Spleen (tissue), 11 donors: ENCODE measurements at regions not wholly inside any gene's neighbourhood (a gene's known extent, or its start where the extent isn't known, plus 50 kb on each side); places are given as distances from the start of the nearest gene placed in this dataset.

Experiments
- DNase-seq: peaks from one replicate; pipeline ENCODE4 v3.0.0-alpha.2; 2020
- H3K27ac ChIP-seq, 8 donors: fragments of 200-600 bp; sonication (generic) in 7 of 8; 1 replicate in 4 of 8; 2 replicates in 4 of 8; pipeline versions ENCODE4 v1.5.0 to v1.8.0; 2016 to 2021; ENCODE audit warnings: inconsistent platforms in 4 of 8, mild to moderate bottlenecking in 4 of 8, moderate library complexity in 1 of 8
- H3K27me3 ChIP-seq, 7 donors: fragments of 200-600 bp; sonication (generic) in 6 of 7; replicated peaks in 1 of 7; 1 replicate in 4 of 7; 2 replicates in 3 of 7; pipeline versions ENCODE4 v1.5.0 to v1.8.0; 2016 to 2021; ENCODE audit warnings: inconsistent platforms in 3 of 7, mild to moderate bottlenecking in 1 of 7
- H3K36me3 ChIP-seq, 6 donors: fragments of 200-600 bp; sonication (generic) in 5 of 6; 1 replicate in 4 of 6; 2 replicates in 2 of 6; pipeline versions ENCODE4 v1.5.0 to v1.8.0; 2016 to 2021; ENCODE audit warnings: inconsistent platforms in 2 of 6
- H3K4me1 ChIP-seq, 6 donors: fragments of 200-600 bp; sonication (generic) in 5 of 6; 1 replicate in 3 of 6; 2 replicates in 3 of 6; pipeline versions ENCODE4 v1.5.0 to v1.8.0; 2016 to 2021; ENCODE audit warnings: inconsistent platforms in 3 of 6
- H3K4me3 ChIP-seq, 8 donors: fragments of 200-600 bp; sonication (generic) in 7 of 8; 1 replicate in 4 of 8; 2 replicates in 4 of 8; pipeline versions ENCODE4 v1.5.0 to v1.8.0; 2016 to 2021; ENCODE audit warnings: inconsistent platforms in 4 of 8, mild to moderate bottlenecking in 4 of 8, moderate library complexity in 2 of 8
- H3K9me3 ChIP-seq, 8 donors: fragments of 200-600 bp; sonication (generic) in 7 of 8; 1 replicate in 4 of 8; 2 replicates in 4 of 8; pipeline versions ENCODE4 v1.5.0 to v1.8.0; 2016 to 2021; ENCODE audit warnings: inconsistent platforms in 4 of 8
- POLR2A ChIP-seq, 3 donors: fragments of 450-650 bp; IDR thresholded peaks; one replicate each; pipeline ENCODE4 v1.5.1; 2017; ENCODE audit warnings: antibody characterized with exemption in 3 of 3, mild to moderate bottlenecking in 1 of 3
- POLR2AphosphoS5 ChIP-seq, 3 donors: sonication (generic); formaldehyde crosslinking; IDR thresholded peaks; one replicate each; pipeline ENCODE4 v1.5.1; 2017; ENCODE audit warnings: antibody characterized with exemption in 3 of 3
- WGBS, 5 donors: extraction: QIAGEN DNeasy Blood & Tissue Kit in 3 of 5; methylation state at CpG; one replicate each; pipeline versions ENCODE4 v1.1.5 to v1.1.7; 2013 to 2018; 5-methylcytosine and 5-hydroxymethylcytosine counted together
- intact Hi-C: fragments of 100-400 bp; cut with DNase I; formaldehyde crosslinking; loops from one replicate; pipeline ENCODE4 v1.15.0; 2023; ENCODE audit warnings: low total_unique reads
- TF ChIP-seq, protein P1 (sequence below), 11 experiments: fragments of 200-600 bp in 7 of 11; fragments of 450-650 bp in 4 of 11; sonication (generic) in 4 of 11; IDR thresholded peaks in 8 of 11; conservative IDR thresholded peaks in 3 of 11; 1 replicate in 7 of 11; 2 replicates in 4 of 11; pipeline versions ENCODE4 v1.4.0 to v1.8.0; 2016 to 2021; ENCODE audit warnings: antibody characterized with exemption in 11 of 11, inconsistent platforms in 4 of 11, mild to moderate bottlenecking in 1 of 11
- donor health status: healthy with polysubstance abuse.
- donor health status: DM: no; HTN: no; CAD: no; lungs with moderate emphysema.
- donor health status: DM: no; HTN: no; CAD: no.
- donor health status: Bipolar disorder and iron deficiency.
- donor health status: healthy.
- donor health status: DM: no; HTN: no; CAD: no.
- donor health status: DM: yes; HTN: yes; CAD: no.

DNA sequence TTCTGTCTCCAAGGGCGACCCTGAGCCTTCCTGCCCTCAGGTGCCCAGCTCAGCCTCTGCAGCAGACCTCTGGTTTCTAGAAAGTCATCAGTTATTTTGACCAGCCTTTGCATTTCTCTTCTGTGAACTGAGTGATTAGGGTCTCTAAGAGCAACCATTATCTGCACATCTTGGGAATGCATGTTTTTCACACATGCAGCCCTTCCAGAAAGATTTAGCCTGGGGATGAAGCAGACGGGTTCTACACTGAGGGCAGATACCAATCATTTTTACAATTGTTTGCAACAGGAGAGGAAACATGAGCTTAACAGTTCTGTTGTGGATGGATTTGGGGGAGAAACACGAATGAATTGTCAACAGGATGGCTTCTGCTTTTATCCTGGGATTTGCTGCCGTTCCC, 90.1 kb upstream of the PITX1 start:
- Histone ChIP-seq H3K36me3 (no peaks in the 10 kb centered on the region), H3K4me1 (peaks cover 0 to 4% (median 0%) of the 10 kb centered on the region in 6 donors), H3K27ac (no peak overlapping the region), H3K9me3 (no peaks in the 10 kb centered on the region), H3K27me3 (peaks cover 0 to 19% (median 0%) of the 10 kb centered on the region in 7 donors), H3K4me3 (no peak overlapping the region)
- no peak for DNase-seq
- WGBS, 5 donors, result 52 to 69% (median 54%) methylated on average over 4 of the region's 4 CpGs
- TF ChIP-seq POLR2AphosphoS5 (IDR thresholded peaks at IDR 0.05) (no peak), POLR2A (IDR thresholded peaks at IDR 0.05) (no peak)
- TF ChIP-seq, protein P1, sequence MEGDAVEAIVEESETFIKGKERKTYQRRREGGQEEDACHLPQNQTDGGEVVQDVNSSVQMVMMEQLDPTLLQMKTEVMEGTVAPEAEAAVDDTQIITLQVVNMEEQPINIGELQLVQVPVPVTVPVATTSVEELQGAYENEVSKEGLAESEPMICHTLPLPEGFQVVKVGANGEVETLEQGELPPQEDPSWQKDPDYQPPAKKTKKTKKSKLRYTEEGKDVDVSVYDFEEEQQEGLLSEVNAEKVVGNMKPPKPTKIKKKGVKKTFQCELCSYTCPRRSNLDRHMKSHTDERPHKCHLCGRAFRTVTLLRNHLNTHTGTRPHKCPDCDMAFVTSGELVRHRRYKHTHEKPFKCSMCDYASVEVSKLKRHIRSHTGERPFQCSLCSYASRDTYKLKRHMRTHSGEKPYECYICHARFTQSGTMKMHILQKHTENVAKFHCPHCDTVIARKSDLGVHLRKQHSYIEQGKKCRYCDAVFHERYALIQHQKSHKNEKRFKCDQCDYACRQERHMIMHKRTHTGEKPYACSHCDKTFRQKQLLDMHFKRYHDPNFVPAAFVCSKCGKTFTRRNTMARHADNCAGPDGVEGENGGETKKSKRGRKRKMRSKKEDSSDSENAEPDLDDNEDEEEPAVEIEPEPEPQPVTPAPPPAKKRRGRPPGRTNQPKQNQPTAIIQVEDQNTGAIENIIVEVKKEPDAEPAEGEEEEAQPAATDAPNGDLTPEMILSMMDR (IDR thresholded peaks at IDR 0.05 in 8 of 11, conservative IDR thresholded peaks at IDR 0.05 in 3 of 11), result no peak
- intact Hi-C loops, result no loop called here

GRCh38 chr5:135122797-135123196, 88.8 kb upstream of the PITX1 start:
- peak; percentile 5 for DNase-seq
- Histone ChIP-seq H3K4me1 (peaks cover 0 to 6% (median 0%) of the 10 kb centered on the region in 6 donors), H3K27ac (no peak overlapping the region), H3K9me3 (no peaks in the 10 kb centered on the region), H3K4me3 (no peak overlapping the region), H3K36me3 (no peaks in the 10 kb centered on the region), H3K27me3 (peaks cover 0 to 19% (median 0%) of the 10 kb centered on the region in 7 donors)
- no peak for TF ChIP-seq POLR2AphosphoS5 (IDR thresholded peaks at IDR 0.05)
- TF ChIP-seq, protein P1 (IDR thresholded peaks at IDR 0.05 in 8 of 11, conservative IDR thresholded peaks at IDR 0.05 in 3 of 11), result no peak
- no peak for TF ChIP-seq POLR2A (IDR thresholded peaks at IDR 0.05)
- WGBS, 5 donors, result 67 to 90% (median 82%) methylated on average over 1 of the region's 1 CpG
- intact Hi-C loops, result no loop called here

DNA sequence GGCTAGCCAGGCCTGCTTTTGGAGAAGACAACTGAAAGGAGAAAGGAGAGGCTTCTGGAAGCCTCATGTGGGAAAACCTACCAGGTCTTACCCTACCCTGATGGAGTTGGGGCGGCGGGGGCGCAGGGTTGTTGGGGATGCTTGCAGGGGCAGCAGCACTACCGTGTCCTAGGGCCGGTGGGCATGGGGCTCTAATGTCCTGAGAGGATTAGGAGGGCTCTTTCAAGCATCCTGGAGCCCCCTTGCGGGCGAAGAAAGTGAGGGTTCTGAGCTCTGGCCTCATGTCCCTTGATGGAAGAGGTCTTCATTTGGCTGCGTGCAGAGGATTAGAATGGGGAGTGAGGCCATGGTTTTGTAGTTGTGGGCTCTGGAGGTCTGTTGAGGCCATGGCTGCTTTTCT, 86.9 kb upstream of the PITX1 start:
- H3K36me3 ChIP-seq, result no peaks in the 10 kb centered on the region
- H3K27ac ChIP-seq, result no peak overlapping the region
- peak; percentile 44 for DNase-seq
- H3K4me1 ChIP-seq, result peaks cover 0 to 6% (median 0%) of the 10 kb centered on the region in 6 donors
- no peaks in the 10 kb centered on the region for H3K9me3 ChIP-seq
- TF ChIP-seq, protein P1 (IDR thresholded peaks at IDR 0.05 in 8 of 11, conservative IDR thresholded peaks at IDR 0.05 in 3 of 11), result no peak
- no peak for TF ChIP-seq POLR2AphosphoS5 (IDR thresholded peaks at IDR 0.05)
- no peak for TF ChIP-seq POLR2A (IDR thresholded peaks at IDR 0.05)
- peaks cover 0 to 7% (median 0%) of the 10 kb centered on the region in 7 donors for H3K27me3 ChIP-seq
- no peak overlapping the region for H3K4me3 ChIP-seq
- intact Hi-C loops, result no loop called here
- WGBS, 5 donors, result 93 to 96% (median 94%) methylated on average over 8 of the region's 8 CpGs

GRCh38 chr5:135119481-135119880, 85.5 kb upstream of the PITX1 start:
- H3K4me3 ChIP-seq, result no peak overlapping the region
- peaks cover 0 to 6% (median 0%) of the 10 kb centered on the region in 6 donors for H3K4me1 ChIP-seq
- H3K27me3 ChIP-seq, result peaks cover 0 to 7% (median 0%) of the 10 kb centered on the region in 7 donors
- WGBS, 5 donors, result 52 to 78% (median 73%) methylated on average over 6 of the region's 6 CpGs
- H3K27ac ChIP-seq, result no peak overlapping the region
- no peaks in the 10 kb centered on the region for H3K36me3 ChIP-seq
- peak; percentile 38 for DNase-seq
- no peaks in the 10 kb centered on the region for H3K9me3 ChIP-seq
- no peak for TF ChIP-seq POLR2AphosphoS5 (IDR thresholded peaks at IDR 0.05)
- TF ChIP-seq, protein P1 (IDR thresholded peaks at IDR 0.05 in 8 of 11, conservative IDR thresholded peaks at IDR 0.05 in 3 of 11), result no peak
- no peak for TF ChIP-seq POLR2A (IDR thresholded peaks at IDR 0.05)
- intact Hi-C loops, result no loop called here
